Activated naive CD8-positive, alpha-beta T cell treated with anti-CD3 and anti-CD28 coated beads, Interleukin-2, amount 50 U/mL, for 24 hours (primary cell): ENCODE measurements at regions not wholly inside any gene's neighbourhood (a gene's known extent, or its start where the extent isn't known, plus 50 kb on each side); places are given as distances from the start of the nearest gene placed in this dataset.

Experiments used
- ATAC-seq: fragments of 150-1000 bp; cut with Tn5 transposase; one replicate; pipeline ENCODE4 v1.10.0; 2021
- DNase-seq: peaks from one replicate; pipeline ENCODE4 v3.0.0; 2021
- H3K27ac Mint-ChIP-seq: one replicate; pipeline ENCODE4 v1.8.0; 2021; ENCODE audit warnings: mild to moderate bottlenecking, mixed read lengths
- H3K27me3 Mint-ChIP-seq: one replicate; pipeline ENCODE4 v1.8.0; 2021; ENCODE audit warnings: mixed read lengths
- H3K36me3 Mint-ChIP-seq: one replicate; pipeline ENCODE4 v1.8.0; 2021; ENCODE audit warnings: low read depth, mixed read lengths
- H3K4me1 Mint-ChIP-seq: one replicate; pipeline ENCODE4 v1.8.0; 2021; ENCODE audit warnings: mixed read lengths
- H3K4me3 Mint-ChIP-seq: one replicate; pipeline ENCODE4 v1.8.0; 2021; ENCODE audit warnings: mild to moderate bottlenecking, moderate library complexity, mixed read lengths
- H3K9me3 Mint-ChIP-seq: one replicate; pipeline ENCODE4 v1.8.0; 2021; ENCODE audit warnings: mixed read lengths

- H3K27me3 Mint-ChIP-seq, result peaks cover 2% of the 10 kb centered on the region
- H3K36me3 Mint-ChIP-seq, result no peaks in the 10 kb centered on the region
- H3K4me3 Mint-ChIP-seq, result no peak overlapping the region
- peak; percentile 73 for ATAC-seq
- H3K4me1 Mint-ChIP-seq, result peaks cover 7% of the 10 kb centered on the region
- no peak for DNase-seq
- no peaks in the 10 kb centered on the region for H3K9me3 Mint-ChIP-seq
- H3K27ac Mint-ChIP-seq, result no peak overlapping the region
Observed at GRCh38 chr9:14560194-14560593, 133.0 kb downstream of the ZDHHC21 start.

GRCh38 chr9:14554886-14555285 is 138.3 kb downstream of the ZDHHC21 start:
- no peak overlapping the region for H3K4me3 Mint-ChIP-seq
- ATAC-seq (no peak), DNase-seq (no peak)
- H3K36me3 Mint-ChIP-seq, result no peaks in the 10 kb centered on the region
- H3K27ac Mint-ChIP-seq, result no peak overlapping the region
- no peaks in the 10 kb centered on the region for H3K27me3 Mint-ChIP-seq
- H3K9me3 Mint-ChIP-seq, result no peaks in the 10 kb centered on the region
- no peaks in the 10 kb centered on the region for H3K4me1 Mint-ChIP-seq

- no peak for DNase-seq
- no peak overlapping the region for H3K4me3 Mint-ChIP-seq
Observed at GRCh38 chr9:14547245-14548060, 145.8 kb downstream of the ZDHHC21 start.

GRCh38 chr9:14546693-14547092 is 146.5 kb downstream of the ZDHHC21 start:
- no peak for DNase-seq
- Mint-ChIP-seq H3K9me3 (no peaks in the 10 kb centered on the region), H3K36me3 (no peaks in the 10 kb centered on the region), H3K27me3 (no peaks in the 10 kb centered on the region), H3K27ac (no peak overlapping the region), H3K4me1 (no peaks in the 10 kb centered on the region), H3K4me3 (no peak overlapping the region)
- no peak for ATAC-seq

More at GRCh38 chr9:14547245-14548060, 145.8 kb downstream of the ZDHHC21 start:
- ATAC-seq, result no peak
- H3K36me3 Mint-ChIP-seq, result no peaks in the 10 kb centered on the region
- H3K9me3 Mint-ChIP-seq, result no peaks in the 10 kb centered on the region
- H3K27me3 Mint-ChIP-seq, result no peaks in the 10 kb centered on the region
- no peak overlapping the region for H3K27ac Mint-ChIP-seq
- no peaks in the 10 kb centered on the region for H3K4me1 Mint-ChIP-seq

- no peak for ATAC-seq
- H3K27ac Mint-ChIP-seq, result no peak overlapping the region
- no peaks in the 10 kb centered on the region for H3K36me3 Mint-ChIP-seq
- no peak for DNase-seq
- no peaks in the 10 kb centered on the region for H3K4me1 Mint-ChIP-seq
- H3K4me3 Mint-ChIP-seq, result no peak overlapping the region
- H3K9me3 Mint-ChIP-seq, result no peaks in the 10 kb centered on the region
- H3K27me3 Mint-ChIP-seq, result peaks cover 2% of the 10 kb centered on the region
Observed at GRCh38 chr9:14542071-14542470, 151.2 kb downstream of the ZDHHC21 start.

- Mint-ChIP-seq H3K4me1 (no peaks in the 10 kb centered on the region), H3K27me3 (peaks cover 7% of the 10 kb centered on the region), H3K9me3 (no peaks in the 10 kb centered on the region), H3K4me3 (no peak overlapping the region), H3K27ac (no peak overlapping the region), H3K36me3 (no peaks in the 10 kb centered on the region)
- DNase-seq (no peak), ATAC-seq (no peak)
Observed at GRCh38 chr9:14538526-14538925, 154.7 kb downstream of the ZDHHC21 start.

- Mint-ChIP-seq H3K4me1 (no peaks in the 10 kb centered on the region), H3K27ac (no peak overlapping the region), H3K4me3 (no peak overlapping the region), H3K9me3 (no peaks in the 10 kb centered on the region), H3K27me3 (peaks cover 9% of the 10 kb centered on the region), H3K36me3 (no peaks in the 10 kb centered on the region)
- ATAC-seq (no peak), DNase-seq (no peak)
Observed at GRCh38 chr9:14535161-14535955, 157.9 kb downstream of the ZDHHC21 start.

- Mint-ChIP-seq H3K9me3 (no peaks in the 10 kb centered on the region), H3K36me3 (no peaks in the 10 kb centered on the region), H3K27me3 (peaks cover 7% of the 10 kb centered on the region), H3K4me1 (no peaks in the 10 kb centered on the region), H3K27ac (no peak overlapping the region), H3K4me3 (no peak overlapping the region)
- ATAC-seq (no peak), DNase-seq (no peak)
Observed at GRCh38 chr9:14533867-14534640, 159.2 kb downstream of the ZDHHC21 start.

- Mint-ChIP-seq H3K27me3 (peaks cover 7% of the 10 kb centered on the region), H3K36me3 (no peaks in the 10 kb centered on the region), H3K4me3 (no peak overlapping the region), H3K4me1 (no peaks in the 10 kb centered on the region), H3K9me3 (no peaks in the 10 kb centered on the region), H3K27ac (no peak overlapping the region)
- no peak for DNase-seq
- ATAC-seq, result no peak
Observed at GRCh38 chr9:14532456-14533115, 160.6 kb downstream of the ZDHHC21 start.

GRCh38 chr9:14531341-14532269 is 161.6 kb downstream of the ZDHHC21 start:
- no peaks in the 10 kb centered on the region for H3K36me3 Mint-ChIP-seq
- no peak for DNase-seq
- ATAC-seq, result no peak
- H3K4me3 Mint-ChIP-seq, result no peak overlapping the region
- no peaks in the 10 kb centered on the region for H3K9me3 Mint-ChIP-seq
- peaks cover 7% of the 10 kb centered on the region for H3K27me3 Mint-ChIP-seq
- no peaks in the 10 kb centered on the region for H3K4me1 Mint-ChIP-seq
- no peak overlapping the region for H3K27ac Mint-ChIP-seq

- ATAC-seq (no peak), DNase-seq (no peak)
- peaks cover 7% of the 10 kb centered on the region for H3K27me3 Mint-ChIP-seq
- no peaks in the 10 kb centered on the region for H3K4me1 Mint-ChIP-seq
- no peaks in the 10 kb centered on the region for H3K36me3 Mint-ChIP-seq
- no peaks in the 10 kb centered on the region for H3K9me3 Mint-ChIP-seq
- no peak overlapping the region for H3K4me3 Mint-ChIP-seq
- H3K27ac Mint-ChIP-seq, result no peak overlapping the region
Observed at GRCh38 chr9:14530841-14531240, 162.4 kb downstream of the ZDHHC21 start.

- no peaks in the 10 kb centered on the region for H3K9me3 Mint-ChIP-seq
Observed at GRCh38 chr9:14530366-14530765, 162.9 kb downstream of the ZDHHC21 start.

GRCh38 chr9:14529629-14530028 is 163.6 kb downstream of the ZDHHC21 start:
- H3K4me3 Mint-ChIP-seq, result no peak overlapping the region
- DNase-seq (no peak), ATAC-seq (no peak)
- no peaks in the 10 kb centered on the region for H3K36me3 Mint-ChIP-seq
- H3K27me3 Mint-ChIP-seq, result peaks cover 4% of the 10 kb centered on the region
- H3K4me1 Mint-ChIP-seq, result no peaks in the 10 kb centered on the region
- H3K9me3 Mint-ChIP-seq, result no peaks in the 10 kb centered on the region
- H3K27ac Mint-ChIP-seq, result no peak overlapping the region

More at GRCh38 chr9:14530366-14530765, 162.9 kb downstream of the ZDHHC21 start:
- H3K27me3 Mint-ChIP-seq, result peaks cover 7% of the 10 kb centered on the region
- DNase-seq, result no peak
- no peak overlapping the region for H3K4me3 Mint-ChIP-seq
- H3K4me1 Mint-ChIP-seq, result no peaks in the 10 kb centered on the region
- no peak overlapping the region for H3K27ac Mint-ChIP-seq
- no peaks in the 10 kb centered on the region for H3K36me3 Mint-ChIP-seq
- no peak for ATAC-seq
